Hepatocyte (in vitro differentiated cells): ENCODE measurements at regions not wholly inside any gene's neighbourhood (a gene's known extent, or its start where the extent isn't known, plus 50 kb on each side); places are given as distances from the start of the nearest gene placed in this dataset.
A peak's percentile ranks its signal among the peaks of the same experiment; 100 is the strongest.

ENCODE experiments used
- DNase-seq: peaks from one replicate; pipeline ENCODE4 v3.0.0-alpha.2; 2016; ENCODE audit warnings: low spot score
- H2AFZ ChIP-seq: fragments of 200-600 bp; sonication (generic); 2 replicates; pipeline ENCODE4 v1.6.0; 2016; ENCODE audit warnings: antibody characterized with exemption, mild to moderate bottlenecking
- H3K27ac ChIP-seq: fragments of 200-600 bp; sonication (generic); 2 replicates; pipeline ENCODE4 v1.5.1; 2016; ENCODE audit warnings: mild to moderate bottlenecking
- H3K27me3 ChIP-seq: fragments of 200-600 bp; sonication (generic); 2 replicates; pipeline ENCODE4 v1.6.1; 2016
- H3K36me3 ChIP-seq: fragments of 200-600 bp; sonication (generic); replicated peaks from 2 replicates; pipeline ENCODE4 v1.5.1; 2016; ENCODE audit warnings: low read depth; ENCODE audit not compliant: insufficient read depth
- H3K4me1 ChIP-seq: fragments of 200-600 bp; sonication (generic); 2 replicates; pipeline ENCODE4 v1.5.1; 2016; ENCODE audit warnings: mild to moderate bottlenecking, moderate library complexity; ENCODE audit not compliant: insufficient read depth
- H3K4me2 ChIP-seq: fragments of 200-600 bp; sonication (generic); 2 replicates; pipeline ENCODE4 v1.6.0; 2016
- H3K4me3 ChIP-seq: fragments of 200-600 bp; sonication (generic); 2 replicates; pipeline ENCODE4 v1.5.1; 2016; ENCODE audit warnings: mild to moderate bottlenecking
- H3K79me2 ChIP-seq: fragments of 200-600 bp; sonication (generic); 2 replicates; pipeline ENCODE4 v1.6.0; 2017; ENCODE audit warnings: mild to moderate bottlenecking
- H3K9me2 ChIP-seq: fragments of 200-600 bp; sonication (generic); replicated peaks from 2 replicates; pipeline ENCODE4 v1.6.0; 2017; ENCODE audit warnings: mild to moderate bottlenecking; ENCODE audit not compliant: insufficient read depth
- H3K9me3 ChIP-seq: fragments of 200-600 bp; sonication (generic); 2 replicates; pipeline ENCODE4 v1.5.1; 2016; ENCODE audit warnings: low read depth, mild to moderate bottlenecking
- H4K20me1 ChIP-seq: fragments of 200-600 bp; sonication (generic); 2 replicates; pipeline ENCODE4 v1.6.0; 2016; ENCODE audit warnings: mild to moderate bottlenecking; ENCODE audit not compliant: insufficient read depth, poor library complexity, severe bottlenecking
- CTCF ChIP-seq: fragments of 200-600 bp; sonication (generic); IDR thresholded peaks from 2 replicates; pipeline ENCODE4 v1.5.1; 2016; ENCODE audit warnings: antibody characterized with exemption, mild to moderate bottlenecking; ENCODE audit not compliant: poor library complexity
- EZH2 ChIP-seq: fragments of 200-600 bp; sonication (generic); IDR thresholded peaks from 2 replicates; pipeline ENCODE4 v1.6.1; 2016; ENCODE audit warnings: antibody characterized with exemption, mild to moderate bottlenecking, borderline replicate concordance
- EZH2phosphoT487 ChIP-seq: fragments of 200-600 bp; sonication (generic); IDR thresholded peaks from one replicate; pipeline ENCODE4 v1.6.1; 2018; ENCODE audit warnings: antibody characterized with exemption, mild to moderate bottlenecking, low read depth, moderate library complexity; ENCODE audit not compliant: unreplicated experiment, severe bottlenecking
- WGBS: methylation state at CpG from one replicate; pipeline ENCODE4 v1.1.6; 2016; ENCODE audit warnings: low lambda C conversion rate; ENCODE audit errors: missing lambda C conversion rate; 5-methylcytosine and 5-hydroxymethylcytosine counted together

GRCh38 chr14:53515276-53515675, 362.2 kb upstream of the DDHD1 start:
- Histone ChIP-seq H3K27ac (no peak overlapping the region), H3K4me3 (no peak overlapping the region), H3K9me3 (no peaks in the 10 kb centered on the region), H3K36me3 (no peaks in the 10 kb centered on the region), H3K4me2 (no peak overlapping the region), H3K4me1 (no peaks in the 10 kb centered on the region), H3K9me2 (no peaks in the 10 kb centered on the region), H3K79me2 (no peaks in the 10 kb centered on the region), H2AFZ (no peak overlapping the region), H4K20me1 (no peaks in the 10 kb centered on the region), H3K27me3 (no peaks in the 10 kb centered on the region)
- WGBS: 80% methylated on average over 5 of the region's 5 CpGs
- no peak for TF ChIP-seq EZH2
- TF ChIP-seq EZH2phosphoT487: no peak
- TF ChIP-seq CTCF: no peak
- DNase-seq: no peak

GRCh38 chr14:53514197-53514596, 361.1 kb upstream of the DDHD1 start:
- H3K79me2 ChIP-seq: no peaks in the 10 kb centered on the region
- no peak for DNase-seq
- no peak for TF ChIP-seq EZH2
- no peak overlapping the region for H3K27ac ChIP-seq
- H3K27me3 ChIP-seq: no peaks in the 10 kb centered on the region
- H4K20me1 ChIP-seq: no peaks in the 10 kb centered on the region
- H3K4me1 ChIP-seq: peaks cover under 1% of the 10 kb centered on the region
- H3K4me2 ChIP-seq: no peak overlapping the region
- 79% methylated on average over 3 of the region's 3 CpGs for WGBS
- H3K9me3 ChIP-seq: no peaks in the 10 kb centered on the region
- H3K9me2 ChIP-seq: no peaks in the 10 kb centered on the region
- H3K36me3 ChIP-seq: no peaks in the 10 kb centered on the region
- no peak overlapping the region for H2AFZ ChIP-seq
- no peak overlapping the region for H3K4me3 ChIP-seq

- Histone ChIP-seq H2AFZ (no peak overlapping the region), H4K20me1 (no peaks in the 10 kb centered on the region), H3K9me2 (no peaks in the 10 kb centered on the region), H3K27me3 (no peaks in the 10 kb centered on the region), H3K4me2 (no peak overlapping the region), H3K36me3 (no peaks in the 10 kb centered on the region), H3K4me1 (peaks cover 9% of the 10 kb centered on the region), H3K79me2 (no peaks in the 10 kb centered on the region), H3K27ac (peak overlapping the region; percentile 85), H3K4me3 (no peak overlapping the region), H3K9me3 (no peaks in the 10 kb centered on the region)
- no peak for TF ChIP-seq CTCF
- no peak for TF ChIP-seq EZH2phosphoT487
- TF ChIP-seq EZH2: no peak
- DNase-seq: no peak
Observed at GRCh38 chr14:53510281-53510912, 357.3 kb upstream of the DDHD1 start.

GRCh38 chr14:53509276-53510244, 356.4 kb upstream of the DDHD1 start:
- H3K4me1 ChIP-seq: peaks cover 9% of the 10 kb centered on the region
- H4K20me1 ChIP-seq: no peaks in the 10 kb centered on the region
- H3K9me3 ChIP-seq: no peaks in the 10 kb centered on the region
- DNase-seq: peak; percentile 75
- H3K9me2 ChIP-seq: no peaks in the 10 kb centered on the region
- no peaks in the 10 kb centered on the region for H3K79me2 ChIP-seq
- no peak overlapping the region for H2AFZ ChIP-seq
- 46% methylated on average over 11 of the region's 11 CpGs for WGBS
- no peaks in the 10 kb centered on the region for H3K36me3 ChIP-seq
- H3K27ac ChIP-seq: peak overlapping the region; percentile 85
- H3K4me3 ChIP-seq: no peak overlapping the region
- TF ChIP-seq EZH2 (no peak), EZH2phosphoT487 (no peak), CTCF (no peak)
- peak overlapping the region; percentile 11 for H3K4me2 ChIP-seq
- no peaks in the 10 kb centered on the region for H3K27me3 ChIP-seq
